ENCODE measurements at regions not wholly inside any gene's neighbourhood (a gene's known extent, or its start where the extent isn't known, plus 50 kb on each side); places are given as distances from the start of the nearest gene placed in this dataset.

GRCh38 chr2:37826611-37827010 lies 98.5 kb upstream of the RMDN2 start:
- TF ChIP-seq CTCF (IDR thresholded peaks at IDR 0.05; ENCODE audit: low read depth, low read length, missing control alignments), result no peak
- DNase-seq (ENCODE audit: extremely low read depth, low read depth), result no peak

GRCh38 chr2:37827455-37827854 lies 97.6 kb upstream of the RMDN2 start:
- H3K4me3 ChIP-seq (replicated peaks; ENCODE audit: low read depth, low read length), result no peak overlapping the region
- no peak for TF ChIP-seq CTCF (IDR thresholded peaks at IDR 0.05; ENCODE audit: low read depth, low read length, missing control alignments)
- no peak for DNase-seq (ENCODE audit: extremely low read depth, low read depth)

More at GRCh38 chr2:37826611-37827010, 98.5 kb upstream of the RMDN2 start:
- no peak overlapping the region for H3K4me3 ChIP-seq (replicated peaks; ENCODE audit: low read depth, low read length)

GRCh38 chr2:37827911-37828511 lies 97.1 kb upstream of the RMDN2 start:
- peak; percentile 69 for DNase-seq (ENCODE audit: extremely low read depth, low read depth)
- no peak overlapping the region for H3K4me3 ChIP-seq (replicated peaks; ENCODE audit: low read depth, low read length)
- no peak for TF ChIP-seq CTCF (IDR thresholded peaks at IDR 0.05; ENCODE audit: low read depth, low read length, missing control alignments)

- no peak overlapping the region for H3K4me3 ChIP-seq (replicated peaks; ENCODE audit: low read depth, low read length)
- TF ChIP-seq CTCF (IDR thresholded peaks at IDR 0.05; ENCODE audit: low read depth, low read length, missing control alignments), result no peak
- peak; percentile 73 for DNase-seq (ENCODE audit: extremely low read depth, low read depth)
These were observed 95.9 kb upstream of the RMDN2 start for GRCh38 chr2:37829202-37829601.

GRCh38 chr2:37829616-37830395 lies 95.3 kb upstream of the RMDN2 start:
- H3K4me3 ChIP-seq (replicated peaks; ENCODE audit: low read depth, low read length), result no peak overlapping the region
- no peak for DNase-seq (ENCODE audit: extremely low read depth, low read depth)
- TF ChIP-seq CTCF (IDR thresholded peaks at IDR 0.05; ENCODE audit: low read depth, low read length, missing control alignments), result no peak

GRCh38 chr2:37830636-37831035 lies 94.5 kb upstream of the RMDN2 start:
- H3K4me3 ChIP-seq (replicated peaks; ENCODE audit: low read depth, low read length), result no peak overlapping the region
- TF ChIP-seq CTCF (IDR thresholded peaks at IDR 0.05; ENCODE audit: low read depth, low read length, missing control alignments), result no peak

More at GRCh38 chr2:37830636-37831035, 94.5 kb upstream of the RMDN2 start:
- DNase-seq (ENCODE audit: extremely low read depth, low read depth), result no peak

All from HFF-Myc (cell line).